MCF 10A (cell line): ENCODE measurements at regions not wholly inside any gene's neighbourhood (a gene's known extent, or its start where the extent isn't known, plus 50 kb on each side); places are given as distances from the start of the nearest gene placed in this dataset.

Experiments
- BruUV-seq: library from RNA; stranded (reverse); fragments of 400-500 nt; replicated peaks from 2 replicates; lab custom pipeline; 2021; lab: Mats Ljungman, UMichigan
- CTCF ChIA-PET: fragments of 300-600 bp; sonication (Branson Sonifier 250); formaldehyde crosslinking; extraction: SDS; loops from one replicate; lab custom pipeline; 2021; ENCODE audit warnings: antibody characterized with exemption, inconsistent platforms; lab: Yijun Ruan, JAX
- POLR2A ChIA-PET: fragments of 300-600, 350-650 bp; sonication (Branson Sonifier 250); formaldehyde crosslinking; extraction: SDS; loops from one replicate; lab custom pipeline; 2020; ENCODE audit warnings: antibody characterized with exemption, inconsistent platforms; lab: Yijun Ruan, JAX
- DNase-seq: peaks from one replicate; pipeline ENCODE4 v3.0.0-alpha.2; 2018; ENCODE audit not compliant: unreplicated experiment
- H3K27ac Mint-ChIP-seq: one replicate; pipeline ENCODE4 v1.8.0; 2022; ENCODE audit warnings: mild to moderate bottlenecking, low read depth, mixed read lengths; ENCODE audit not compliant: unreplicated experiment
- H3K27me3 Mint-ChIP-seq: one replicate; pipeline ENCODE4 v1.8.0; 2022; ENCODE audit warnings: mixed read lengths; ENCODE audit not compliant: insufficient read depth, unreplicated experiment
- H3K36me3 Mint-ChIP-seq: one replicate; pipeline ENCODE4 v1.8.0; 2022; ENCODE audit warnings: mild to moderate bottlenecking, moderate library complexity, mixed read lengths; ENCODE audit not compliant: insufficient read depth, unreplicated experiment
- H3K4me1 Mint-ChIP-seq: one replicate; pipeline ENCODE4 v1.8.0; 2022; ENCODE audit warnings: mixed read lengths; ENCODE audit not compliant: insufficient read depth, unreplicated experiment
- H3K4me3 Mint-ChIP-seq: one replicate; pipeline ENCODE4 v1.8.0; 2022; ENCODE audit warnings: mild to moderate bottlenecking, moderate library complexity, mixed read lengths; ENCODE audit not compliant: unreplicated experiment
- H3K9me3 Mint-ChIP-seq: one replicate; pipeline ENCODE4 v1.8.0; 2022; ENCODE audit warnings: mixed read lengths; ENCODE audit not compliant: unreplicated experiment
- intact Hi-C: fragments of 100-400 bp; cut with micrococcal nuclease; formaldehyde crosslinking; loops from 2 replicates; pipeline ENCODE4 v1.14.1; 2022
- TF ChIP-seq, protein P1 (sequence below): fragments of 200-600 bp; IDR thresholded peaks from one replicate; pipeline ENCODE4 v1.8.0; 2022; ENCODE audit warnings: antibody characterized with exemption, mild to moderate bottlenecking; ENCODE audit not compliant: unreplicated experiment

DNA sequence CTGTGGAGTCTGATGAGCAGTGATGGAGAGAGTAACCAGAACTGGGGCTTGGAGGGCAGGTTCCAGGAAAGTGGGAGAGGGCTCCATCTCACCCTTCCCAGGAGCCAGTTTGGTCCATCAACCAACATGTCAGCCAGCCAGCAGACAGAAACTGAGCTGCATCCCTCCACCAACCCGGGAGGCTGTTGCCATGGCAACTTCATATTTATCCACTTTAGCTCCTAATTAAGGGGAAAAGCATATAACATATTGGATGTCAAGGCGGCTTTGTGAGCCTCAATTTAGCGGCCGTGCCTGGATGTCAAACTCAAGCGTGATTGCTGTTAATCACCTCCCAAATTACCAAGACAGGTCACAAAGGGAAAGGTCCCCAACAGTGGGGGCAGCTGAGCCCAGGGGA, 81.5 kb upstream of the ARAP3 start:
- TF ChIP-seq, protein P1, sequence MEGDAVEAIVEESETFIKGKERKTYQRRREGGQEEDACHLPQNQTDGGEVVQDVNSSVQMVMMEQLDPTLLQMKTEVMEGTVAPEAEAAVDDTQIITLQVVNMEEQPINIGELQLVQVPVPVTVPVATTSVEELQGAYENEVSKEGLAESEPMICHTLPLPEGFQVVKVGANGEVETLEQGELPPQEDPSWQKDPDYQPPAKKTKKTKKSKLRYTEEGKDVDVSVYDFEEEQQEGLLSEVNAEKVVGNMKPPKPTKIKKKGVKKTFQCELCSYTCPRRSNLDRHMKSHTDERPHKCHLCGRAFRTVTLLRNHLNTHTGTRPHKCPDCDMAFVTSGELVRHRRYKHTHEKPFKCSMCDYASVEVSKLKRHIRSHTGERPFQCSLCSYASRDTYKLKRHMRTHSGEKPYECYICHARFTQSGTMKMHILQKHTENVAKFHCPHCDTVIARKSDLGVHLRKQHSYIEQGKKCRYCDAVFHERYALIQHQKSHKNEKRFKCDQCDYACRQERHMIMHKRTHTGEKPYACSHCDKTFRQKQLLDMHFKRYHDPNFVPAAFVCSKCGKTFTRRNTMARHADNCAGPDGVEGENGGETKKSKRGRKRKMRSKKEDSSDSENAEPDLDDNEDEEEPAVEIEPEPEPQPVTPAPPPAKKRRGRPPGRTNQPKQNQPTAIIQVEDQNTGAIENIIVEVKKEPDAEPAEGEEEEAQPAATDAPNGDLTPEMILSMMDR: no peak
- DNase-seq: no peak
- Mint-ChIP-seq H3K4me3 (no peak overlapping the region), H3K9me3 (no peaks in the 10 kb centered on the region), H3K4me1 (no peaks in the 10 kb centered on the region), H3K36me3 (no peaks in the 10 kb centered on the region), H3K27me3 (peaks cover 42% of the 10 kb centered on the region), H3K27ac (no peak overlapping the region)
- POLR2A ChIA-PET: no interaction called here
- BruUV-seq: no TSS peak
- CTCF ChIA-PET: interaction anchor here (0.5 to 1.3 kb wide), 2 partner anchors 30 to 49 kb away, joined by 3 to 4 read pairs; no protein-coding TSS in a partner anchor
- intact Hi-C loops: no loop called here

DNA sequence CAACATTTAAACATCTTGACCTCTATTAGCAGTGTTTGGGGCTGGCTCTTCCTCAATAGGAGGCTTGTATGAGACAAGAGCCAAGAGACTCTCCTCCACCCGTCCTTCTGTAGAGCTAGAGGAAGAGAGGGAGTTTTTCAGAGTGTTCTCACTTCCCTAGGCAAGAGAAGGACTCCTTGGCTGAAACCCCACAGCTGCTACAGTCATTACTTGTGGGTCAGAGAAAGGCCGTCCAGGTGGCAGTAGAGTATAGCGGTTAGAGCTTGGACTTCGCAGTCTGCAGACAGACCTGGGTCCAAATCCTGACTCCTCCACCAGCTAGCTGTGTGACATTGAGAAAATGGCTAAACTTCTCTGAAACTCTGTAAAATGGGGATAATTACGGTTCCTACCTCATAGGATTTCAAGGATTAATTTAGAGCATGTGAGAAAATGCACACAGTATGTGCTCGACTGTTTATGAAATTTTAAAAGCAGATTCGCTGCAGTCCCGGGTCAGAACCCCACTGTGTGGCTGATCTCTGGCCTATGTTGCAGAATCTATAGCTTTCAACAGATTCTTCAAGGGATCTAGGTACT, 80.8 kb upstream of the ARAP3 start:
- Mint-ChIP-seq H3K27ac (no peak overlapping the region), H3K9me3 (no peaks in the 10 kb centered on the region), H3K4me1 (no peaks in the 10 kb centered on the region), H3K36me3 (no peaks in the 10 kb centered on the region), H3K27me3 (peaks cover 48% of the 10 kb centered on the region), H3K4me3 (no peak overlapping the region)
- TF ChIP-seq, protein P1: no peak
- ChIA-PET POLR2A (no interaction called here), CTCF (interaction anchor here (0.6 to 1.3 kb wide), 2 partner anchors 50 to 198 kb away, joined by 3 read pairs; no protein-coding TSS in a partner anchor)
- intact Hi-C loops: no loop called here
- no TSS peak for BruUV-seq
- DNase-seq: peak; percentile 20

DNA sequence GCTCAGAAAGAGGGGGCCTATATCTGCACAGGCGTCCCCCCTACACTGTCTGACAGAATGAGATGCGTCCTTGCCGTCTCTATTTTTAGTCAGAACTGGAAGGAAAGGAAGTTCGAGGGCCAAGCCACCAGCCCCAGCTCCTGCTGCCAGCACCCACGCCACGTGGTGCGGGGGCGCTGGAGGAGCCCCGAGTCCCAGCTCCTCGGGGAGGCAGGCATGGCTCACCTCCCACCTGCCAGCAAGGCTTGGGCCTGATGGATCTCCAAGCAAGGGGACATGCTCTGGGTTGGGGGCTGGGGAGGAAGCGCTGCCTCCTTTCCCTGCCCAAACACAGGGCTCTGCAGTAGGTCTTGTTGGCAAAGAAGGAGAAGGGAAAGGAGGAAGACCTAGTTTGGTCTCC, 80.3 kb upstream of the ARAP3 start:
- TF ChIP-seq, protein P1: no peak
- intact Hi-C loops: no loop called here
- no peak for DNase-seq
- Mint-ChIP-seq H3K27me3 (peaks cover 54% of the 10 kb centered on the region), H3K27ac (no peak overlapping the region), H3K36me3 (no peaks in the 10 kb centered on the region), H3K4me3 (no peak overlapping the region), H3K4me1 (no peaks in the 10 kb centered on the region), H3K9me3 (no peaks in the 10 kb centered on the region)
- ChIA-PET CTCF (interaction anchor here (1.3 kb wide), 1 partner anchor 50 kb away, joined by 3 read pairs; no protein-coding TSS in a partner anchor), POLR2A (no interaction called here)
- no TSS peak for BruUV-seq

DNA sequence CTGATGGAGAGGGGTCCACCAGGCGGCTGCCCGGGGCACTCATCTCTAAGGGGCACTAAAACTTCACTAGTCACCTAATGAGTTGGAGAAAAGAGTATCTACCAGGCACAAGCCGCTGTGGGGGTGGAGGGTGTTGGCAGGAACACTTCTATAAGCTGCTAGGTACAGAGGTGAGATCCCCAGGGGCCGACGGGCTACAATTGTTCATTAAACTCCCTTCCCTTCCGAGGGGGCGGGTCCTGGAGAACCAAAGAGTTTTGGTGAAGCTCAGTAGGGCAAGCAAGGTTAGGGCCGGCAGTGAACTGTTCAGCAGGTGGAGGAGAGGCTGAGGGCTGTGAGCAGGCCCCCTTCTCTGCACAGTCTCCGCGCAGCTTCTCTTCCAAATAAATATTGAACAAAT, 78.7 kb upstream of the ARAP3 start:
- Mint-ChIP-seq H3K9me3 (no peaks in the 10 kb centered on the region), H3K4me1 (no peaks in the 10 kb centered on the region), H3K27me3 (peaks cover 58% of the 10 kb centered on the region), H3K4me3 (no peak overlapping the region), H3K36me3 (no peaks in the 10 kb centered on the region), H3K27ac (no peak overlapping the region)
- intact Hi-C loops: no loop called here
- ChIA-PET CTCF (interaction anchor here (0.7 to 1.7 kb wide), 3 partner anchors 9 to 119 kb away, joined by 3 to 4 read pairs (median 3); no protein-coding TSS in a partner anchor), POLR2A (interaction anchor here (0.7 kb wide), 1 partner anchor 58 kb away, joined by 3 read pairs; no protein-coding TSS in a partner anchor)
- TF ChIP-seq, protein P1: no peak
- no peak for DNase-seq
- BruUV-seq: no TSS peak
